ENCODE measurements at regions not wholly inside any gene's neighbourhood (a gene's known extent, or its start where the extent isn't known, plus 50 kb on each side); places are given as distances from the start of the nearest gene placed in this dataset.

GRCh38 chr3:24734019-24734418 lies 239.4 kb upstream of the THRB start:
- Histone ChIP-seq H3K4me3 (ENCODE audit: low read depth in 1 of 5, low read length in 5 of 5) (no peak overlapping the region), H3K27me3 (ENCODE audit: control insufficient read depth in 5 of 5, insufficient read depth in 4 of 5, low read length in 5 of 5) (no peaks in the 10 kb centered on the region), H3K9ac (ENCODE audit: low read length in 5 of 5) (no peak overlapping the region), H3K4me1 (ENCODE audit: control insufficient read depth in 5 of 5, insufficient read depth in 5 of 5, low read length in 5 of 5) (peaks cover 0 to 5% (median 0%) of the 10 kb centered on the region in 5 donors), H3K27ac (ENCODE audit: low read depth, low read length) (no peak overlapping the region), H3K36me3 (ENCODE audit: control insufficient read depth in 5 of 5, insufficient read depth in 5 of 5, low read length in 5 of 5) (no peaks in the 10 kb centered on the region), H3K9me3 (ENCODE audit: control insufficient read depth in 5 of 5, low read length in 5 of 5) (peaks cover 0 to 6% (median 0%) of the 10 kb centered on the region in 5 donors)

- Histone ChIP-seq H3K4me3 (ENCODE audit: low read depth in 1 of 5, low read length in 5 of 5) (no peak overlapping the region), H3K9ac (ENCODE audit: low read length in 5 of 5) (no peak overlapping the region), H3K27me3 (ENCODE audit: control insufficient read depth in 5 of 5, insufficient read depth in 4 of 5, low read length in 5 of 5) (no peaks in the 10 kb centered on the region), H3K36me3 (ENCODE audit: control insufficient read depth in 5 of 5, insufficient read depth in 5 of 5, low read length in 5 of 5) (no peaks in the 10 kb centered on the region), H3K27ac (ENCODE audit: low read depth, low read length) (no peak overlapping the region), H3K4me1 (ENCODE audit: control insufficient read depth in 5 of 5, insufficient read depth in 5 of 5, low read length in 5 of 5) (no peaks in the 10 kb centered on the region), H3K9me3 (ENCODE audit: control insufficient read depth in 5 of 5, low read length in 5 of 5) (peaks cover 0 to 6% (median 0%) of the 10 kb centered on the region in 5 donors)
Measured at GRCh38 chr3:24736701-24737100, 242.1 kb upstream of the THRB start.

DNA sequence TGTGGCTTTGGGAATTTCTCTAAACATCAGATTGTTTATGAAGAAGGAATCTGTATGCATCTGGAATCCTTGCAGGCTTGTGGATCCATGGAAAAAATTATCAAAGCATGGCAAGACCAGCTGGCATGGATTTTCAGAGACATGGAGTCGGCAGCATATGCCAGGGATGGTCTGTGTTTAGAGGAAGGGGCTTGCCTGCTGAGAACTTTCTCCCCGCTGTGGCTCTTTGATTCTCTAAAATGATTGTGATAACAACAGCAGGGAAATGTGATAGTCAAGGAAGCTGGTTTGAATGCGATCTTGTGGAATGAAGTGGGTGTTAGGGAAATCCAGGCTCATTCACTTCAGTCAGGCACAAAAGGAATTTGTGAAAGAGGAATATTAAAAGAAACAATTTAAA lies 245.7 kb upstream of the THRB start:
- Histone ChIP-seq H3K27ac (ENCODE audit: low read depth, low read length) (no peak overlapping the region), H3K4me3 (ENCODE audit: low read depth in 1 of 5, low read length in 5 of 5) (no peak overlapping the region), H3K9ac (ENCODE audit: low read length in 5 of 5) (no peak overlapping the region), H3K27me3 (ENCODE audit: control insufficient read depth in 5 of 5, insufficient read depth in 4 of 5, low read length in 5 of 5) (no peaks in the 10 kb centered on the region), H3K4me1 (ENCODE audit: control insufficient read depth in 5 of 5, insufficient read depth in 5 of 5, low read length in 5 of 5) (no peaks in the 10 kb centered on the region), H3K36me3 (ENCODE audit: control insufficient read depth in 5 of 5, insufficient read depth in 5 of 5, low read length in 5 of 5) (no peaks in the 10 kb centered on the region), H3K9me3 (ENCODE audit: control insufficient read depth in 5 of 5, low read length in 5 of 5) (no peaks in the 10 kb centered on the region)

DNA sequence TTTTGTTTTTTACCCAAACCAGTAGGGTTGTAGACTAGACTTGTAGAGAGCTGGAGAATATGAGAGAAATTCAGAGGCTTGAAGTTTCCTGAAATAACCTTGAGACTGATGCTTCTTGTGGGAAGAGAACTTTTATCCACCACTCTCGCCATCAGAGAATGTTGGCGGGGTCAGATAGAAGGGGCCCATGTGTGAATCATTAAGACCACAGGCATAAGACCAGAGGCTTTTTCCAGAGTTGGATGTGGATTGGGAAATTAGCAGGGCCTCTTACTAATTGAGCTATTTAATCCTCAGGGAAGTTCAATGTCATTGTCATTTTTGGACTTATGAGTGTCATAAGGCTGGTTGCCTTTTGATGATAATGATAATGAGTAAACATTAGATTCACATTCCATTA lies 246.9 kb upstream of the THRB start:
- Histone ChIP-seq H3K36me3 (ENCODE audit: control insufficient read depth in 5 of 5, insufficient read depth in 5 of 5, low read length in 5 of 5) (no peaks in the 10 kb centered on the region), H3K4me3 (ENCODE audit: low read depth in 1 of 5, low read length in 5 of 5) (no peak overlapping the region), H3K9me3 (ENCODE audit: control insufficient read depth in 5 of 5, low read length in 5 of 5) (no peaks in the 10 kb centered on the region), H3K4me1 (ENCODE audit: control insufficient read depth in 5 of 5, insufficient read depth in 5 of 5, low read length in 5 of 5) (no peaks in the 10 kb centered on the region), H3K27ac (ENCODE audit: low read depth, low read length) (no peak overlapping the region), H3K9ac (ENCODE audit: low read length in 5 of 5) (no peak overlapping the region), H3K27me3 (ENCODE audit: control insufficient read depth in 5 of 5, insufficient read depth in 4 of 5, low read length in 5 of 5) (no peaks in the 10 kb centered on the region)

GRCh38 chr3:24748520-24748919 lies 253.9 kb upstream of the THRB start:
- H3K27me3 ChIP-seq (ENCODE audit: control insufficient read depth in 5 of 5, insufficient read depth in 4 of 5, low read length in 5 of 5), result peaks cover 0 to 3% (median 0%) of the 10 kb centered on the region in 5 donors
- no peak overlapping the region for H3K27ac ChIP-seq (ENCODE audit: low read depth, low read length)
- no peak overlapping the region for H3K9ac ChIP-seq (ENCODE audit: low read length in 5 of 5)
- no peaks in the 10 kb centered on the region for H3K4me1 ChIP-seq (ENCODE audit: control insufficient read depth in 5 of 5, insufficient read depth in 5 of 5, low read length in 5 of 5)
- no peaks in the 10 kb centered on the region for H3K36me3 ChIP-seq (ENCODE audit: control insufficient read depth in 5 of 5, insufficient read depth in 5 of 5, low read length in 5 of 5)
- no peaks in the 10 kb centered on the region for H3K9me3 ChIP-seq (ENCODE audit: control insufficient read depth in 5 of 5, low read length in 5 of 5)
- H3K4me3 ChIP-seq (ENCODE audit: low read depth in 1 of 5, low read length in 5 of 5), result no peak overlapping the region

GRCh38 chr3:24751020-24751419 lies 256.4 kb upstream of the THRB start:
- H3K9me3 ChIP-seq (ENCODE audit: control insufficient read depth in 5 of 5, low read length in 5 of 5), result no peaks in the 10 kb centered on the region
- H3K4me1 ChIP-seq (ENCODE audit: control insufficient read depth in 5 of 5, insufficient read depth in 5 of 5, low read length in 5 of 5), result no peaks in the 10 kb centered on the region
- H3K27me3 ChIP-seq (ENCODE audit: control insufficient read depth in 5 of 5, insufficient read depth in 4 of 5, low read length in 5 of 5), result peaks cover 0 to 3% (median 0%) of the 10 kb centered on the region in 5 donors
- no peak overlapping the region for H3K9ac ChIP-seq (ENCODE audit: low read length in 5 of 5)
- H3K36me3 ChIP-seq (ENCODE audit: control insufficient read depth in 5 of 5, insufficient read depth in 5 of 5, low read length in 5 of 5), result no peaks in the 10 kb centered on the region
- no peak overlapping the region for H3K4me3 ChIP-seq (ENCODE audit: low read depth in 1 of 5, low read length in 5 of 5)
- no peak overlapping the region for H3K27ac ChIP-seq (ENCODE audit: low read depth, low read length)

DNA sequence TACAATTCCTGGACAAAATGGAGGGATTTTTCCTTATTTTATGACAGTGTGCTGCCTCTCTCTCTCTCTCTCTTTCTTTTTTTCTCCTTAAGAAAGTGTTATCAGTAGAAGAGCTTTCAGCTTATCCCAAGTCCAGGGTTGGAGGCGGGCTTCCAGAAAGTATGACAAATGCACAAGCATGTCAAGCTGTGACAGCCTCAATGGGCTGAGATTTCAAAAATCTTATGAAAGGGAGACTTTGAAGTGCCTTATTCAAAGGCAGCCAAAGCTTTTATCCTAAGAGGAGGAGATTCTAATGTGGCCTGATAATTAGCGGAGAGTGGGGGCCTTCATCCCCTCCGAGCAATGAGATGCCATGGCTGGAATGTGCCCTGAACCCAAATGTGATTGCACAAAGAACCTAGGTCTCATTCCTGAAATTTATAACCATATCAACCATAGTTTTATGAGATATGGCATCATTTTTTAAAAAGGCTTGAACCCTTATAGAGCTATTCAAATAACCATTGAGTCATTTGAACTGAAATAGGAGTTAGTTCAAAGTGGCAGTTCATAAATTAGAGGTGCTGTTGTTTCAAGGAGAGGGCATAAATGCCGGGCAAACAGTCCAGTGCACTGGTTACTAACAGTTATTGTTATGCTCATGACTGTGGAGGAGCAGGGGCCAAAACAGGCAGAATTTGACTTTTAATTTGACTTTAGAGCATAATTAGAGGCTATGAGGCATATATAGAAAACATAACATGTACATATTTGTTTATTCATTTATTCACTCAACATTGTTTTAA lies 261.6 kb upstream of the THRB start:
- Histone ChIP-seq H3K27ac (ENCODE audit: low read depth, low read length) (no peak overlapping the region), H3K4me1 (ENCODE audit: control insufficient read depth in 5 of 5, insufficient read depth in 5 of 5, low read length in 5 of 5) (no peaks in the 10 kb centered on the region), H3K4me3 (ENCODE audit: low read depth in 1 of 5, low read length in 5 of 5) (no peak overlapping the region), H3K9ac (ENCODE audit: low read length in 5 of 5) (no peak overlapping the region), H3K27me3 (ENCODE audit: control insufficient read depth in 5 of 5, insufficient read depth in 4 of 5, low read length in 5 of 5) (peaks cover 0 to 3% (median 0%) of the 10 kb centered on the region in 5 donors), H3K36me3 (ENCODE audit: control insufficient read depth in 5 of 5, insufficient read depth in 5 of 5, low read length in 5 of 5) (no peaks in the 10 kb centered on the region), H3K9me3 (ENCODE audit: control insufficient read depth in 5 of 5, low read length in 5 of 5) (no peaks in the 10 kb centered on the region)

DNA sequence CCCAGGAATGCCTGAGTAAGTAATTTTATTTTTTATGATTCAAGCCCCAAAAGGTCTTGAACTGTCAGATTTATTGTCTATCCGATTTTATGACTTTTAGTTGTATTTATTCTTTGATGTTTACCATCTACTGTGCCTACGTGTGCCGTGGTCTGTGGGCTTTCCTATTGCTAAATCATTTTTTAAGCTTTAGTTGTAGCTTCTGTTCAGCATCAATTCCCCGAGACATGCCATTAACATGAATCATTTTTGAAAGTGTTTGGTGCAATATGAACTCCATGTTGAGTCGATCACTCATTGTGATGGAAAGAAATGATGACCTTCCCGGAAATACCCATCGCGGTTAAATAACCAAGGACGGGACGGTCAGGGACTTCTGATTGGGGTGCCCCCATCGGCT lies 268.7 kb upstream of the THRB start:
- Histone ChIP-seq H3K9me3 (ENCODE audit: control insufficient read depth in 5 of 5, low read length in 5 of 5) (no peaks in the 10 kb centered on the region), H3K36me3 (ENCODE audit: control insufficient read depth in 5 of 5, insufficient read depth in 5 of 5, low read length in 5 of 5) (no peaks in the 10 kb centered on the region), H3K27me3 (ENCODE audit: control insufficient read depth in 5 of 5, insufficient read depth in 4 of 5, low read length in 5 of 5) (no peaks in the 10 kb centered on the region)

DNA sequence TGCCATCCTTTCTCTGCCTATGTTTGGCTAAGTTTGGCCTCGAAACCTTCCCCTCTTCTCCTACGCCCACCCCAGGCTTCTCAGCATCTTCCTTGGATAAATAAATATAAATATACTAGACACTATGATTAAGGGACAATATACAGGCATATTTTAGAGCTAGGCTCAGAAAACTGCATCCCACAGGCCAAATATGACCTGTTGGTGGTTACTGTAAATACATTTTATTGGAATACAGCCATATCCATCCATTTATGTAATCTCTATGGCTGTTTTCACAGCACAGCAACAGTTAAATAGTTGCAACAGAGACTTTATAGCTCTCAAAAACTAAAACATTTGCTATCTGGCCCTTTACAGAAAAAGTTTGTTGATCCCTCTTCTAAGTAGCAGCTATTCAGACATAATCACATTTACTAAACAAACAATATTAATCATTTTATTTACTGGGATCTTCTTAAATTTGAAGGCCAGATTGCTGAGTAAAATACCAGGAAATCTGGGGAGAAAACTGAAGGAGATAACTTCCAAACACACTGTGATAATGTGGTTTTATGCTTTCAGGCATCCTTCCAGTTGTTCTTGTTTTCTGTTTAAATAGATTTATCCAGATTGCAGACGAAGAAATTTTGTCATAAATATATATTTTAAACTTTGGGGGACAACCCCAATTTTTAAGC lies 269.7 kb upstream of the THRB start:
- Histone ChIP-seq H3K27me3 (ENCODE audit: control insufficient read depth in 5 of 5, insufficient read depth in 4 of 5, low read length in 5 of 5) (no peaks in the 10 kb centered on the region), H3K4me3 (ENCODE audit: low read depth in 1 of 5, low read length in 5 of 5) (no peak overlapping the region), H3K4me1 (ENCODE audit: control insufficient read depth in 5 of 5, insufficient read depth in 5 of 5, low read length in 5 of 5) (no peaks in the 10 kb centered on the region), H3K27ac (ENCODE audit: low read depth, low read length) (no peak overlapping the region), H3K36me3 (ENCODE audit: control insufficient read depth in 5 of 5, insufficient read depth in 5 of 5, low read length in 5 of 5) (no peaks in the 10 kb centered on the region), H3K9me3 (ENCODE audit: control insufficient read depth in 5 of 5, low read length in 5 of 5) (no peaks in the 10 kb centered on the region), H3K9ac (ENCODE audit: low read length in 5 of 5) (no peak overlapping the region)

More for the DNA sequence above, 268.7 kb upstream of the THRB start:
- Histone ChIP-seq H3K27ac (ENCODE audit: low read depth, low read length) (no peak overlapping the region), H3K9ac (ENCODE audit: low read length in 5 of 5) (no peak overlapping the region), H3K4me1 (ENCODE audit: control insufficient read depth in 5 of 5, insufficient read depth in 5 of 5, low read length in 5 of 5) (no peaks in the 10 kb centered on the region), H3K4me3 (ENCODE audit: low read depth in 1 of 5, low read length in 5 of 5) (no peak overlapping the region)

- Histone ChIP-seq H3K9me3 (ENCODE audit: control insufficient read depth in 5 of 5, low read length in 5 of 5) (no peaks in the 10 kb centered on the region), H3K9ac (ENCODE audit: low read length in 5 of 5) (no peak overlapping the region), H3K27ac (ENCODE audit: low read depth, low read length) (no peak overlapping the region), H3K36me3 (ENCODE audit: control insufficient read depth in 5 of 5, insufficient read depth in 5 of 5, low read length in 5 of 5) (no peaks in the 10 kb centered on the region), H3K4me1 (ENCODE audit: control insufficient read depth in 5 of 5, insufficient read depth in 5 of 5, low read length in 5 of 5) (no peaks in the 10 kb centered on the region), H3K27me3 (ENCODE audit: control insufficient read depth in 5 of 5, insufficient read depth in 4 of 5, low read length in 5 of 5) (no peaks in the 10 kb centered on the region), H3K4me3 (ENCODE audit: low read depth in 1 of 5, low read length in 5 of 5) (no peak overlapping the region)
Measured at GRCh38 chr3:24765399-24765798, 270.7 kb upstream of the THRB start.
